ENCODE measurements at regions not wholly inside any gene's neighbourhood (a gene's known extent, or its start where the extent isn't known, plus 50 kb on each side); places are given as distances from the start of the nearest gene placed in this dataset.

DNA sequence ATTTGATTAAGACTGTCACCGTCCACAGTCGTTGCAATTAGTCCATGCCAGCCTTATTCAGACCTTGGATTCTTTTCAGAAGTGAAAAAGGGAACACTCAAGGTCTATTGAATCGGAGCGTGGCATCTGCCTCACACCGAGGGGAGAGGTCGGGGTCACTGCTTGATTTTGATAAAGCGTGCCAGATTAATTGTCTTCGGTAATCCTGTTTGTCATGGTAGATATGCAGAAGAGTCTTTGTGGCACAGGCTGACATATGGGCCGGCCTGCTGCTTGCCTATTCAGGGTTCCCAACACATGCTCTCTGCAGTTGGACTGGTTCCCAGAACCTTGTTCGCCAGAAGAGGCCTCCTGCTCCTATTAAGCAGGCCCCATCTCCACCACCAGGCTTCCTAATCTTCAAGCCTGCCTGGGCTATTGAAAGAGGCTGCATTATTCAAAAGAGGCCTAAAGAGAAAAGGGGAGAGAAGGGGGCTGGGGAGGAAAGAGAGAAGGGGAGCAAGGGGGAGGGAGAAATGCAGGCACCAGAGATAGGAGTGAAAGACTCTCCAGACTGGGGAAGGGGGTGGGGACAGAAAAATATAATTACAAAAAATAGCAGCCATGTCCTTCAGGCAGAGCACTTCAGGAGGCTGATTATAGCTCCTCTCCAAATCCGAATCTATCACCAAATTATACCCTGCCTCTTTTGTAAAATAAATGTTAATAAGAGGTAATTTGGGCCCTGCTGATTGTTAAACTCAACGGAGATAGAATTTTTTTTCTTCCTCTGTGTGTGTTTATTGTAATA is 611.3 kb downstream of the HDGFL1 start:
- TF ChIP-seq, protein P1, sequence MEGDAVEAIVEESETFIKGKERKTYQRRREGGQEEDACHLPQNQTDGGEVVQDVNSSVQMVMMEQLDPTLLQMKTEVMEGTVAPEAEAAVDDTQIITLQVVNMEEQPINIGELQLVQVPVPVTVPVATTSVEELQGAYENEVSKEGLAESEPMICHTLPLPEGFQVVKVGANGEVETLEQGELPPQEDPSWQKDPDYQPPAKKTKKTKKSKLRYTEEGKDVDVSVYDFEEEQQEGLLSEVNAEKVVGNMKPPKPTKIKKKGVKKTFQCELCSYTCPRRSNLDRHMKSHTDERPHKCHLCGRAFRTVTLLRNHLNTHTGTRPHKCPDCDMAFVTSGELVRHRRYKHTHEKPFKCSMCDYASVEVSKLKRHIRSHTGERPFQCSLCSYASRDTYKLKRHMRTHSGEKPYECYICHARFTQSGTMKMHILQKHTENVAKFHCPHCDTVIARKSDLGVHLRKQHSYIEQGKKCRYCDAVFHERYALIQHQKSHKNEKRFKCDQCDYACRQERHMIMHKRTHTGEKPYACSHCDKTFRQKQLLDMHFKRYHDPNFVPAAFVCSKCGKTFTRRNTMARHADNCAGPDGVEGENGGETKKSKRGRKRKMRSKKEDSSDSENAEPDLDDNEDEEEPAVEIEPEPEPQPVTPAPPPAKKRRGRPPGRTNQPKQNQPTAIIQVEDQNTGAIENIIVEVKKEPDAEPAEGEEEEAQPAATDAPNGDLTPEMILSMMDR (IDR thresholded peaks at IDR 0.05): no peak
- TF ChIP-seq POLR2AphosphoS5 (IDR thresholded peaks at IDR 0.05) (peak in 1 of 2 donors; percentile 15), POLR2A (IDR thresholded peaks at IDR 0.05; ENCODE audit: low read depth) (no peak)

Measured in esophagus muscularis mucosa (tissue), 3 donors.